Testis (tissue), 2 donors: ENCODE measurements at regions not wholly inside any gene's neighbourhood (a gene's known extent, or its start where the extent isn't known, plus 50 kb on each side); places are given as distances from the start of the nearest gene placed in this dataset.

Experiments
- CTCF ChIP-seq, 3 experiments: fragments of 450-650 bp in 2 of 3; fragments of 200-600 bp in 1 of 3; sonication (generic) in 1 of 3; IDR thresholded peaks; one replicate each; pipeline ENCODE4 v1.5.1; 2016 to 2019; ENCODE audit warnings: antibody characterized with exemption in 3 of 3, mild to moderate bottlenecking in 2 of 3, moderate library complexity in 1 of 3
- POLR2A ChIP-seq: fragments of 450-650 bp; IDR thresholded peaks from one replicate; pipeline ENCODE4 v1.6.1; 2017; ENCODE audit warnings: antibody characterized with exemption, mild to moderate bottlenecking, moderate library complexity

DNA sequence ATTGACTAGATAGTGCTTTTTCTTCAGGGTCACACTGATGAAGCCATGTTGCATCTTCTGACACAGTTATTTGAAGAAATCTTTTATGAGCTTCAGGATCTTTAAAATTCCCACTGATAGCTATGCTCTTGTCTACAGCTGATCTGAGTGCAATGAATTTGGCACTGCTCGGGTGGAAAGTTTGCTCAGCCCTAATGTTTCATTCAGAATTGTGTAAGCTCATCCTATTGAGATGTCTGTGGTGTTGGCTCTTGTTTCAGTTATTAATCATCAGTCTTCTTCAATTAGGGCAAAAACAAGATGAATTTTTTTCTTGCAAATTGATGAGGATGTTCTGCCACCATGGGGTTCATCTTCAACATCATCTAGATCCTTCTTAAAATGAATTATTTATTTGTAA, 1387.0 kb upstream of the RAG2 start:
- TF ChIP-seq POLR2A (no peak), CTCF (IDR thresholded peaks at IDR 0.05) (no peak)
